ENCODE measurements at regions not wholly inside any gene's neighbourhood (a gene's known extent, or its start where the extent isn't known, plus 50 kb on each side); places are given as distances from the start of the nearest gene placed in this dataset.

DNA sequence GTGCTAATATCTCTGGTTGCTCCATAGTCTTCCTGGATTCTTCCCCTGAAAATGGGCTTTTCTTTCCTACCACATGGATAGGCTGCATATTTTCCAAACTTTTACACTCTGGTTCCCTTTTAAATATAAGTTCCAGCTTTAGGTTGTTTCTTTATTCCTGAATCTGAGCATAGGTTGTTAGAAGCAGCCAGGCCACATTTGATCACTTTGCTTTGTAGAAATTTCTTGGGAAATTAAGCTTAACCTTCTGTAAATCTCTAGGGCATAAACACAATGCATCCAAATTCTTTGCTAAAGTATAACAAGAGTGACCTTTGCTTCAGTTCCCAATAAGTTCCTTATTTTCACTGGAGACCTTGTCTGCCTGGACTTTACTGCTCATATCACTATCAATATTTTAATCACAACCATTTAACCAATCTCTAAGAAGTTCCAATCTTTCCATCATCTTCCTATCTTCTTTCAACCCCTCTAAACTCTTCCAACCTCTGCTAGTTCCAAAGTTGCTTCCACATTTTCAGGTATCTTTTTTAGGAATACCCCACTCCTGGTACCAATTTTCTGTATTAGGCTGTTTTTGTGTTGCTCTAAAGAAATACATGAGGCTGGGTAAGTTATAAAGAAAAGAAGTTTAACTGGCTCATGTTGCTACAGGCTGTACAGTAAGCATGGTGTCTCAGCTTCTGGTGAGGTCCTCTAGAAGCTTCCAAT lies 389.6 kb upstream of the HS6ST1 start:
- in situ Hi-C loops (cut with HindIII; ENCODE audit: low pct_unique_long_range_greater_than_20kb, low sequenced_read_pairs) = no loop called here
- DNase-seq (ENCODE audit: low read depth) = no peak

DNA sequence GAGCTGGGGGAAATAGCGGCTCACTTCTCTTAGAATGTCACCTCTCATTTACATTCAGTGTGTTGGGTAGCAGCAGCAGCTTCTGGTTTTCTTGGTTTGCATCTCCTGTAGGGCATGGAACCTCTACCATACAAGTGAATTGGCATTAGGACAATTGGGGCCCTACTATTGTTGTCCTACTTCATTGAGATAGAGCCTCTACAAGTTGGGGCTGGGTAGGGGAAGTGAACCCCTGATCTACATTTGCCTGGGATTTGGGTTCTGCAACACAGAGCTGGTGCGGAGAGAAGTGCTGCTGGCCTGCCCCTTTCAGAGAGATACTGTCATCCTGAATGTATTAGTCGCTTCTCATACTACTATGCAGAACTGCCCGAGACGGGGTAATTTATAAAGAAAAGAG lies 391.6 kb upstream of the HS6ST1 start:
- no peak for DNase-seq (ENCODE audit: low read depth)
- in situ Hi-C loops (cut with HindIII; ENCODE audit: low pct_unique_long_range_greater_than_20kb, low sequenced_read_pairs) = no loop called here

DNA sequence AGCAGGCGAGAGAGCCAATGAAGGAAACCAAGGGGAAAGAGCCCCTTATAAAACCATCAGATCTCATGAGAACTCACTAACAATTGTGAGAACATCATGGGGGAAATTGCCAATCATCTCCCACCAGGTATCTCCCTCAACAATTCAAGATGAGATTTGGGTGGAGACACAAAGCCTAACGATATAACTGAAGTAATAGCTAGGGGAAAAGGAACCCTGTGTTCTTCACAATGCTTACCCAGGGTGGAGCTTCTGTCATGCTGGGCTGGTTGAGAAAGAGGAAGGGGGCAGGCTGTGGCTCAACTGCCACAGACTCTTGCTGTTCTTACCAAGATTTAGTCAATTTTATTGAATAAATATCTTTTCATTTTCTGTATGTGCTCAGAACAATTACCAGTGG lies 392.1 kb upstream of the HS6ST1 start:
- DNase-seq (ENCODE audit: low read depth) = no peak
- in situ Hi-C loops (cut with HindIII; ENCODE audit: low pct_unique_long_range_greater_than_20kb, low sequenced_read_pairs) = no loop called here

DNA sequence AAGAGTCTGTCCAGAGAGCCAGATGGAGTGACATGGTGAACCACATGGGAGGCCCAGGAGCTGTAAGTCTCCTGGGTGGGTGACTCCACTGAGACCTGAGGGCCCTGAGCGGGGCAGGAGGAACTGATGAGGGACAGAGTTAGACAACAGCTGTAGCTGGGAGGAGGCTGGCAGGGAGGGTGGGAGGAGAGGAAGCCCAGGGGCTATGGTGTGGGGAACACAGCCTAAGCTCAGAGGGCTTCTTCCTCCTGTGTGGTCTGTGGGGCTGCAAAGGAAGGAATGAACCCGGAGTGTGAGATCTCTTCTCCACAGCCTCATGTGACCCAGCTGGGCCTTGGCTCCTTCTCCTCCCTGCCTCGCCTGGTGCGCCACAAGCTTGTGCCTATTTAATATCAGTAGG lies 395.6 kb upstream of the HS6ST1 start:
- in situ Hi-C loops (cut with HindIII; ENCODE audit: low pct_unique_long_range_greater_than_20kb, low sequenced_read_pairs) = no loop called here
- no peak for DNase-seq (ENCODE audit: low read depth)

DNA sequence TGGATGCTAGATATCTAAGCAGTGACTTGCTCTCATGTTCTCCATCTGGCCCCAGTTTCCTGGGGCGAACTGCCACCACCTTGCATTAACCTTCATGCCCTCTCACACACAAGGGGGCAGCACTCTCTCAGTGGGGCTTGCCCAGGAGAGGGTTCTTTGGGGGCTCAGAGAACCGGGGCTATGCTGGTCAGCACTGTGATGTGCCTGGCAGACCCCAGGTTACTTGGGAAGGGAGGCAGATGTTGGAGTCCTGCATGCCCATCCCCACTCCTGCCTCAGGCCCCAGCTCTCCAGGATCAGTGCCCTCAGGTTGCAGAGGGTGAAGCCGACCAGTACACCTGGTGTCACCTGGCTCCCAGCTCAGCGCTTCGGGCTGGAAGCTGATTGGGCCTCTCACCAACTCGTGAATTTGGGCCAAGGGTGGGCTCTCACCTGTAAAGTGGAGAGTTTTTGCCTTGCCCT lies 396.2 kb upstream of the HS6ST1 start:
- in situ Hi-C loops (cut with HindIII; ENCODE audit: low pct_unique_long_range_greater_than_20kb, low sequenced_read_pairs) = no loop called here
- no peak for DNase-seq (ENCODE audit: low read depth)

DNA sequence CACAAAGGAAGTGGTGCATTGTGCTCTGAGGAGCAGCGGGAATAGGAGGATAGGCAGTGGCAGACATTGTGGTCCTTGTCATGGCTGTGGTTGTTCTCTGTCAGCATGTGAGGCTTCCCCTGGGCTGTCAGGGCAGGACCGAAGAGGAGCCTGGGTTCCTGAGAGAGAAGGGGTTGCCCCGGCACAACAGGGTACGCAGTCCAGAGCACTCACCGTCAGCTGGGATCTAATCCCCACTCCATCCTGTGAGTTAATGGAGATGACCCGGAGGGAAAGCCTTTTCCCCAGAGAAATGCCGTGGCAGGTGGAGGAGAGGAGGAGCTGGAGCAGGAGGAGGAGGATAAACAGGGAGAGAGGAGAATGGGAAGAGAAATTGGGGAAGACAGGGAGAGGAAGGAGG lies 396.7 kb upstream of the HS6ST1 start:
- no peak for DNase-seq (ENCODE audit: low read depth)
- in situ Hi-C loops (cut with HindIII; ENCODE audit: low pct_unique_long_range_greater_than_20kb, low sequenced_read_pairs) = no loop called here

DNA sequence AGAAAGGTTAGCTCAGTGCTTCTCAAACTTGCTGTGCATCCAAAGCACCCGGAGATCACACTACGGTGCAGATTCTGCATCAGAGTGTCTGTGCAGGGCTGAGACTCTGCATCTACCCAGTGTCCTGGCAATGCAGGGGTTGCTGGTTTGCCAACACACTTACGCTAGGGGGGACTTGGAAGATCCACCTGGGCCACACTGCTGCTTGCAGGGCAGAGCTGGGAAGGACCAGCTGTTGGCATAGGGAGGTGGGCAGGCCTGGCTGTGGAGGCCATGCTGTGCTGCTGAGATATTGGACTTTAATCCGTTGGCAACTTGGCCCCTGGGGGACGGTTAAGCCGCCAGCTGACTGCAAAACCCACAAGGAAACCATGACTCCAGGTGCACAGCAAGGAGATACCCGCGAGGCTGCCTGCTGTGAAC lies 397.6 kb upstream of the HS6ST1 start:
- in situ Hi-C loops (cut with HindIII; ENCODE audit: low pct_unique_long_range_greater_than_20kb, low sequenced_read_pairs) = no loop called here

DNA sequence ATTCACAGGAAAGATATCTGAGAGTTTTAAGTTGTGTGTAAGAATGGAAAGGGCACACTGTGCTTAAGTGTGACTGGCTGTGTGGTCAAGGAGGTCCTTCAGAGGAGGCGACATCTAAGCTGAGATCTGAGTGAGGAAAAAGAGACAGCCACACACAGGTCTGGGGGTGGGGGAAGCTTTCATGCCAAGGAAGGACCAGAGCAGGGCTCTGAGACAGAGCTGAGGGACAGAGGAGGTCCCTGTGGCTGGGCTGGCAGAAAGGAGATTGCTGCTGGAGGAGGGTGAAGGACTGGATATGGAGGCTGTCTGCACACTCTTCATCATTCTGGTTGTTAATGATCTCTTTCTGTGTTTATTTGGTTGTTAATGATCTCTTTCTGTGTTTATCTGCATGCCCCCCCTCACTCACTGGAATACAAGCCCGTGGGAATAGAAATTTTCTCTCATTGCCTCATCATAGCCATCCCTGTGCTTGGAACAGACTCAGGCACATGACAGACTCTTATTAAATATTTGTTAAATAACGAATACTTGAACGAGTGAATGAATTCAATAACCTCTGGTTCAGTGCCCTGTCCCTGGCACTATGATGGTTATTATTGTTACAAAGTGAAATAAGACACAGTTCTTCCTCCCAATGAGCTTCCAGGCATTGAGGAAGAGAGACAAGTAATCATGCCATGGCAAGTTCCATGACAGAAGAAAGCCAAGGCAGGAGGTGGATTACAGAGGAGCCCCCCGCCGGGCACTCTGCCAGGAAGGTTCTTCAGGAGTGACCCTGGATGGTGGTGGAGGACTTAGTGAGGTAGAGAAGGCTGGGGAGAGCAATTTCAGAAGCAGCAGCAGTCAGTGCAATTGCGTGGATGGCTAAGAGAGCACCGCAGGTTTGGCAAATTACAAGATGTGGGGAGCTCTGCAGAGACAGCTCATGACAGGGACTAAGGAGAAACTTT lies 399.4 kb upstream of the HS6ST1 start:
- DNase-seq (ENCODE audit: low read depth) = no peak
- in situ Hi-C loops (cut with HindIII; ENCODE audit: low pct_unique_long_range_greater_than_20kb, low sequenced_read_pairs) = no loop called here

More for the DNA sequence above, 397.6 kb upstream of the HS6ST1 start:
- no peak for DNase-seq (ENCODE audit: low read depth)

DNA sequence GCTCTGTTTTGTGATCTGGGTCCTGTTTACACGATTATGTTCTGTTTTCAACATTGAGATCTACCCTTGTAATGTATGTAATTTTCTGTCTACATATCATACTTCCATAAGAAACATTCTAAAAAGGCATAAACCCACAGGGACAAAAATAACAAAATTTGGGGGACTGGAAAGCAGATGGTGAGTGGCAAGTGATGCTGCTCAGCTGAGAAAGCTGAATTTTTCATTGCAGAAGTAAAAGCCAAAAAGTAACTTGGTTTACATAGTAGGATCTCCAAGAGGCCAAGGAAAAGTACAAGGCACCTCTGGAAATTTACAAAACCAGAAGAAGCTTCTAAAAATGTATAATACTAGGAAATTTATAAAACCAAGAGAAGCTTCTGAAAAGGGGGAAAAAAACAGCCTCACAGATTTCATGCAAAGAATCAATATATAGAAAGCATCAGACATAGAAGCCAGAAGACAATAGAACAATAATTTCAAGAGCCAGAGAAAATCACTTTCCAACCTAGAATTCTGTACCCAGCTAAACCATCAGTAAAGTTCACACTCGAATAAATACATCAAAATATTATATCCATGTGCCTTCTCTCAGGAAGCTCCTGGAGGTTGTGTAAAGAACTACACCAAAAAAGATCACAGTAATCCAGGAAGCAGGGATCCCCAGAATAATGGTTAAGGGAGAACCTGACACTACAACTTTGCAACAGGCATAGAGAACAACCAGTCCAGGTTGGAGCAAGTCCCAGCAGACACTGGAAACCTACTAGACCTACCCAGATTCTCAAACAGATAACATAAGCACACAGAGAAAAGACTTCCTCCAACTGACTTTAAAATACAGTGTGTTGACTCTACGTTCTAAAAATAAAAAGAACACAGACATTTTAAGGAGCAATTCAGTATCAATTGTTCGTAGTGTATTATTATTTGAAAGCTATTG lies 401.7 kb upstream of the HS6ST1 start:
- in situ Hi-C loops (cut with HindIII; ENCODE audit: low pct_unique_long_range_greater_than_20kb, low sequenced_read_pairs) = no loop called here
- no peak for DNase-seq (ENCODE audit: low read depth)

DNA sequence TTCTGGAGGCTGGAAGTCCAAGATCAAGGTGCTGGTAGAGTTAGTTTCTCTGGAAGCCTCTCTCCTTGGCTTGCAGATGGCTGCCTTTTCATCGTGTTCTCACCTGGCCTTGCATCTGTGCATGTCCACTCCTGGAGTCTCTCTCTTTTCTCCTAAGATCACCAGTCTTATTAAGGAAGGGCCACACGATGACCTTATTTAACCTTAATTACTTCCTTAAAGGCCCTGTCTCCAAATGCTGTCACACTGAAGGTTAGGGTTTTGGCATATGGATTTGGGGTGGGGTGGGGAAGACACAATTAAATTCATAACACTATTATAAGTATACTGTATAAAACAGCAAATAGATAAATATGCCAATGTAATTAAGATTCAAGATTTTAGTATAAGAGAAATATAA lies 402.4 kb upstream of the HS6ST1 start:
- DNase-seq (ENCODE audit: low read depth) = no peak
- in situ Hi-C loops (cut with HindIII; ENCODE audit: low pct_unique_long_range_greater_than_20kb, low sequenced_read_pairs) = no loop called here

DNA sequence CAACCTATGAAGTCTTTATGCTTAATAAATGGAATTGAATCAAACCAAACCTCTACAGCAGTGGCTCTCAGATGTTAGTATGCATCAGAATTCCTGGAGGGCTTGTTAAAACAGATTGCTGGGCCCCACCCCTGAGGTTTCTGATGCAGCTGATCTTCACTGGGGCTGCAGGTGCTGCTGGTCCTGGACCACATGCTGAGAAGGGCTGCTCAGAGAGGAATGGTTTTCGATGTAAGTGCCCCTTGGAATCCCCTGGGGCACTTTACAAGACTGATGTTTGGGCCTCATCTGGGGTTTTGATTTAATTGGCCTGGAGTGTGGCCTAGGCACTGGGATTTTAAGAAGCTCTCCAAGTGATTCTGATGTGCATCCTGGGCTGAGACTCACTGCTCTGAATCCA lies 403.8 kb upstream of the HS6ST1 start:
- DNase-seq (ENCODE audit: low read depth) = no peak
- in situ Hi-C loops (cut with HindIII; ENCODE audit: low pct_unique_long_range_greater_than_20kb, low sequenced_read_pairs) = no loop called here

DNA sequence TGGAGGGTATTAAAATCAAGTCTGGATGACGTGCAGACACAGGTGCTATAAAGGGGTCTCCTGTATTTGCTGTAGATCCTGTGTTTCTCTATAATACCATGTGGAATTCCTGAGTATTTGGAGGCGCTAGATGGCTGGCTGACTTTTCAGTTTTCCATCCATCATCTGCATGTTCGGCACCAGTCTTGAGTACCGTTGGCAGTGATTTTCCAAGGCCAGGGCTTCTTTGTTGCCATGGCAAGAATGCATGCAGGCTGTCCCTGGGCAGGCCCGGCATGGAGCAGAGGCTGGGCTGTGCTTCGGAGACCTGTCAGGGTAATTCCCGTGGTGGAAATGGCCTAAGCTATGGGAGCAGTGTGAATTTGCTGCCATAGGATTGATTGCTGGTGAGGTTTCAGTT lies 405.9 kb upstream of the HS6ST1 start:
- no peak for DNase-seq (ENCODE audit: low read depth)
- in situ Hi-C loops (cut with HindIII; ENCODE audit: low pct_unique_long_range_greater_than_20kb, low sequenced_read_pairs) = no loop called here

DNA sequence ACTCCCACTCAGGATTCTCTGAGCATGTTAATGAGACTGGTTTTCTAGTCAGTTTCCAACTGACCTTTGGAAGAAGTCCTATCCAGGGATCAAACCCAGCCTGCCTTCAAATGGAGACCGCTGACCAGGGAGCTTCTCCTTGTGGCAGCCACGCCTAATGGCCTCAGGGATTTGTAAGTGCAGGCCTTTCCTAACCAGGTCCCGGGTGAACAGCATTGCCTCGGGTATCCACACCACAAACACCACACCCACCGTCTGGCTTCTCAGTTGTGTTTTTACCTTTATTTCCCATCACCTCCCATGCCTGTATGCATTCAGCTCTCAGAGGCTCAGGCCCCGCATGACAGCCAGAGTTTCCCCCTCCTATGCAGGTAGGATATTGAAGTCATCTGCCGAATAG lies 406.3 kb upstream of the HS6ST1 start:
- DNase-seq (ENCODE audit: low read depth) = no peak
- in situ Hi-C loops (cut with HindIII; ENCODE audit: low pct_unique_long_range_greater_than_20kb, low sequenced_read_pairs) = no loop called here

DNA sequence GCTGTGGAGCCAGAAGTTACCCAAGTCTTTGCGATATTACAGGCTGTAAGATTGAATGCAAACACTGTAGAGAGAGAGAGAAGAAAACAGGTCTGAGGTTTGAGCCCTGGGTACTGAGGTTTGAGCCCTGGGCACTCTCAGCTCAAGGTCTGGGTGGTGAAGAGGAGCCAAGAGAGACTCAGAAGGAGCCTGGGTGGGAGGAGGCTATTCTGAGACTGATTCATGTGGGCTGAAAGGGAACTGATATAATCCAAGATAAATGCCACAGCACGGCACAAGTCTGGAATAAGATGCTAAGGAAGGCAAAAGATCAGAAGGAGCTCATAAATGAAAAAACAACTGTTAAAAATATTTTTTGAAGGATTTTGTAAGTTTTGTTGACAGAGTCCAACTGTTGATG lies 407.6 kb upstream of the HS6ST1 start:
- DNase-seq (ENCODE audit: low read depth) = no peak
- in situ Hi-C loops (cut with HindIII; ENCODE audit: low pct_unique_long_range_greater_than_20kb, low sequenced_read_pairs) = no loop called here

DNA sequence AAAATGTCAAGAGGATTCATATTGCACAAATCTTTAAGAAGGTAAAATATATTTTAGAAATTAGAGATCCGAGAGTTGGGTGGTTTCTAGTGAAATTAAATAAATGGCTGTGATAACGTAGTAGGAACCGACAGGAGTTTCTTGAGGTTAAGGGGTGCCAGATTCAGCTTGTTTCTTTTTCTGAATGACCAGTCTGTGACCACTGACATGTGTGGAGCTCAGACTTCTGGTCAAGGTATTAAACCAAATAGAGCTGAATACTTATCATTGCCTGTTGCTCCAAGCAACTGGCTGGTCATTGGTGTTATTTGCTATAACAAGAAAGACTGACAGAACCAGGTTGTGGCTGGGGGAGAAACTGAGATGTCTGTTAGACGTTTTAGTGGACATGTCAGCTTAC lies 408.2 kb upstream of the HS6ST1 start:
- in situ Hi-C loops (cut with HindIII; ENCODE audit: low pct_unique_long_range_greater_than_20kb, low sequenced_read_pairs) = no loop called here
- DNase-seq (ENCODE audit: low read depth) = no peak

DNA sequence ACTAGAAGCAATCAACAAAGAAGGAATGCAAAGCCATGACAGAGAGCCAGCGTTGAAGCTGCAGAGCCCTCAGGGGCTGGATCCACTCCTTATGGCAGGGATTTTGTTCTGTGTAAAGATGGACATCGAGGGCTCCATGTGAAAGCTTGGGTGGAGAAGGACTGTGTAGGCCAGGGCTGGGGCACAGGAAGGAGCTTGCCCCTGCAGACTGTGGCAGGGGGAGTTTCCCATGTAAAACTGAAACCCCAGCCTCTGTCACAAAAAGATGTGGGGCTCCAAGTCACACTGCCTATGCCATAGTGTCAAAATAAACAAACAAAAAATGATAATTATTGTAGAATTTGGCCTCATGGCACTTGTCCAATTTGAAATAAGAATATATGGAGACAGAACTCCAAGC lies 408.7 kb upstream of the HS6ST1 start:
- no peak for DNase-seq (ENCODE audit: low read depth)
- in situ Hi-C loops (cut with HindIII; ENCODE audit: low pct_unique_long_range_greater_than_20kb, low sequenced_read_pairs) = no loop called here

DNA sequence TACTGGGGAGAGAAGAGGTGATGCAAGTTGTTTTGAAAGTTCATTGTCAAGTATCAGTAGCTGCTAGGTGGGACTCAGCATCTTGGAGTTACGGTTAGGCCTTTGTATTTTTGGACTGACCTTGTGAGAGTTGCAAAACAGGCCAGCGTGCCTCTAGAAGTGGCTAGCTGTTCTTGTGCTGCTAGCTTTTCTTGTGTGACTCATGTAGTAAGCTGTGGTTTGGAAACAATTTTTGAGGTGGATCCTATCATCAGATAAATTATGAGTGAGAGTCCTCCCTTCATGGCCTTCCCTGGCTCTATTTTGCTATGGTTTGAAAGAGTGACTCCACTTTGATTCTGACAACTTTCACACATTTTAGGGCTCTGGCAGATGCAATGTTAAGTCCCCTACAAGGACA lies 409.2 kb upstream of the HS6ST1 start:
- in situ Hi-C loops (cut with HindIII; ENCODE audit: low pct_unique_long_range_greater_than_20kb, low sequenced_read_pairs) = no loop called here
- no peak for DNase-seq (ENCODE audit: low read depth)

DNA sequence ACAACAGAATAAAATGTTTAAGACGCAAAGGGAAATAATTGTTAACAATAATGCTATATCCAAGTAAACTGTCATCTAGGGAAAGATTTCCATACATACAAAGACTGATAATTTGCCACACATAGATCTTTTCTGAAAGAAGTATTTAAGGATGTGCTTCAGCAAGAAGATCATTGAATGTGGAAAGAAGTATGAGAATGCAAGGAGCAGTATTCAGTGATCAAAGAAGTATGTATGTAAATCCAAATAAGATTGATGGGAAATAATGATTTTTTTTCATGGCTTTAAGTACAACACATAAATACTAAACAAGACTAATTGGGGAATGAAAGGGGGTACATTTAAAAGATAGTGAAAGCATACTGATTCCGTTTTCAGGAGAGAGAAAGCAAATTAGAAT lies 410.4 kb upstream of the HS6ST1 start:
- in situ Hi-C loops (cut with HindIII; ENCODE audit: low pct_unique_long_range_greater_than_20kb, low sequenced_read_pairs) = no loop called here
- DNase-seq (ENCODE audit: low read depth) = no peak

Measured in Caki2 (cell line).